Dedifferentiated amniotic fluid mesenchymal stem cell (primary cell): ENCODE measurements at regions not wholly inside any gene's neighbourhood (a gene's known extent, or its start where the extent isn't known, plus 50 kb on each side); places are given as distances from the start of the nearest gene placed in this dataset.
"Not testable (repeated sequence)": the region's sequence is repeated elsewhere in the genome, so short reads cannot be mapped to it uniquely, and the experiment has no call there.

Experiments
- DNase-seq: peaks from one replicate; pipeline ENCODE4 v3.0.0-alpha.2; 2016; ENCODE audit errors: extremely low spot score

DNA sequence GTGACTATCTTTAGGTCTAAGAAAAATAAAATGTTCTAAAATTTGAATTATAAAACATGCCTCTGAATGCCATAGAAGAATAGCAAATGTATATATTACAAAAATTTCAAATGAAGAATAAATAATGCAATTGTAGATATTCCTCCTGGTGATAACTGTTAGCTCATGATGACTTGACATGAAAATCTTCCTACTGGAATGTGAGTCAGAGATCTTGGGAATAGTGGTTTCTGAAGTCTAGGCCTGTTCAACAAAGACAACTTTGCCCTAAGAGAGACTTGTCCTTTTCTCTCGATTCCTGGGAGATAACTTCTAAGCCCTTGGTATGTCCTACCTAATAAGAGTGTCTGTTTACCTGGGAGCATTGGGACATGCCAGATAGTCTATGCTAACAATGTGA, 746.3 kb upstream of the RIOK2 start:
- no peak for DNase-seq

GRCh38 chr5:97931829-97932228, 748.8 kb upstream of the RIOK2 start:
- DNase-seq: no peak

DNA sequence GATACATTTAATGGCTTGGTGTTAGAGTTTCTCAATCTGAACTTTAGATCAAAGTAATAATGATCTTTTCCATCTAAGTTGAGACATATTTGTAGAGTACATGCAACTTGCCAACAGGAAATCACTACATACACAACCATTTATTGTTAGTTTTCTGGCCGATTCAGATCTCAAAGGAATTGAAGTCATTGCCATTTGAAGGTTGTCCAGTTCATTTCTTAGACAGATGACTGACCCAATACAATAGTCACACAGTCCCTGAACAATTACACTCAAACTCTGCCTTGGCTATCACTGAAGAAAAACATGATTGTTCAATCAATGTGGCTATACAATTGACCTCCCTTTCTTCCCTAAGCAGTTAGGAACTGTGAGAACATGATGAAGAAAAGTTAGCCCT, 753.2 kb upstream of the RIOK2 start:
- DNase-seq: no peak

- no peak for DNase-seq
Observed at GRCh38 chr5:97937846-97938245, 754.8 kb upstream of the RIOK2 start.

DNA sequence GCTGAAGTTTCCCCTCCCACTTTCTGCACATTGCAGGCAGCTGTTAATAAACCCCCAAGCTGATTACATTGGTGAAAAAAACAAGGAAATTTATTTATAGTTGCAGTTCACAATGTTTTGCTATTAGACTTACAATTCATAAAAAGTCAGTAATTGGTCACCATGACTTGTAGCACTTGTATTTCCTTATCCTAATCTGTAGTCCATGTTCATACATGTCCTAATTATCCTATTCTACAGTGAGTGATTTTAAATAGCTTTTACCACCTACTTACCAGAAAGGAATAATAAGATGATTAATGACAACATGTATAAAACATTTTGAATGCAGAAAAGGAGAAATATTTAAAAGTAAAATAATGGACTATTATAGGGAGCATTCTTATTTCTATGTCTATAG, 760.0 kb upstream of the RIOK2 start:
- no peak for DNase-seq

DNA sequence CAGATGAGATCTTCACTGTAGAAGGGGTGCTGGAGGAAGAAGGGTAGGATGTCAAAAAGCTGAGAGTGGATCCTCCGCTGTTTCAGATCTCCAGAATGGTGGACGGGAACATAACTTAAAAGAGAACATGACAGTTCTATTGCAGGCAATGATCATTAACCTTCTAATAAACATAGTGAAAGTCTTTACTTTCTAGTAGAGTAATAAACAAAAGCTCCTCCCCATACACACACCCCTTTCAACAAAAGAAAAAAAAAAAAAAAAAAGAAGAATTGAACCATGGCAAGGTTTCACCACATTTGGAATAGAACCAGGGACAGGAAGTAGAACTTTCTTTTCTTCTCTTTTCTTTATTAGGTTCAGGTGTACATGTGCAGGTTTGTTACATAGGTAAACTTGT, 768.1 kb upstream of the RIOK2 start:
- no peak for DNase-seq

- DNase-seq: no peak
Observed at GRCh38 chr5:97955450-97955849, 772.4 kb upstream of the RIOK2 start.

DNA sequence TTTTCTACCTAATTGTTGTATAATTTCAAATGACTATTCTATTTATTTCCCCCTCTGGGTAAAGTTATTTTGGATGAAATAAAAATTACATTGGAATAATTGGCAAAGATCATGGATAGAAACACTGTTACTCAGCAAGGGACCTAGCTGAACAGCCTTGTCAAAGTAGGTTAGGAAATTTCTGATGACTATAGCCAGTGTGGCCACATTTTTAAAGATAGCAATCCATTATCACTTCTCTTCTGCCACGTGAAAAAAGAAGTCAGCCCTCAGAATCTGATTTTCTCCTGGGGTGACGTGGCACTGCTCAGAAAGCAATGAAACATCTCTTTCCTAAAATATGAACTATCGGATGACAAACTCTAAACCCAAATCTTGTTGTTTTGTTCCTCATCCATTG, 784.2 kb upstream of the RIOK2 start:
- DNase-seq: no peak

- DNase-seq: no peak
Observed at GRCh38 chr5:97968346-97968745, 785.3 kb upstream of the RIOK2 start.

- DNase-seq: no peak
Observed at GRCh38 chr5:97979740-97980139, 793.7 kb upstream of the RGMB start.

- no peak for DNase-seq
Observed at GRCh38 chr5:97980291-97980690, 793.2 kb upstream of the RGMB start.

DNA sequence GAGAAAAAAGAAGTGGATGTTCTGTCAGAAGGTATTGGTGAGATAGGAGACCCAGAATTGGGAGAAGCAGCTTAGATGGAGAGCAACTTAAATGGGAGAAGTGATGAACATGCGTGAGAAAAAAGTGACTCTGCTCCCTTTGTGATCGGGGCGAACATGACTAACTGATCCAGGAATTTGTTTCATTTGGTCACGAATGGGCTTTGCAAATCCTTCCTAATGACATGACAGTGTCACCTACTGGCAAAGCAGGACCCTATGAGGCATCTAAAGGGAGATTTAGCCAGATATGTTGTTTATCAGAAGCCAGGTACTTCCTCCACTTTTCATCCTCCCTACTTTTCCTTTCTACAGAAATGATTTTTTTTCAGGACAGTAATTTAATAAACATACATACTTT, 787.4 kb upstream of the RGMB start:
- no peak for DNase-seq

- no peak for DNase-seq
Observed at GRCh38 chr5:97991236-97991635, 782.2 kb upstream of the RGMB start.

- no peak for DNase-seq
Observed at GRCh38 chr5:97998941-97999340, 774.5 kb upstream of the RGMB start.

DNA sequence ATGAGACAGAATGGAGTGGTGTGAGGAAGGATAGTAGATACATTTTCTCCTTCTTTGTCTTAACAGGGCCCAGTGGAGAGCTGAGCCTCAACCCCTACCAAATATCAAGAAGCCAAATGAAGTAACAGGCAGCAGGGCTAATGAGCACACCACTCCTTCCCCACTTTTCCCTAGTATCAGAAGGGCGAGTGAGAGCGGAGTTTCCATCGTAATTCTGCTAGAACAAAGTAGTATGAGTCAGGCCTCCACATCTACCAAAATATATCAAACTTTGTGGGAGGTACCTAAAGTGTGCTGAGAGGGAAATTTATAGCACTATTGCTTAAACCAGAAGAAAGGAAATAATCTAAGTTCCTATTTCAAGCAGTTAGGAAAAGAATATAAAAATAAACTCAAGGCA, 769.0 kb upstream of the RGMB start:
- DNase-seq: no peak

GRCh38 chr5:98016771-98017170, 756.7 kb upstream of the RGMB start:
- DNase-seq: no peak

DNA sequence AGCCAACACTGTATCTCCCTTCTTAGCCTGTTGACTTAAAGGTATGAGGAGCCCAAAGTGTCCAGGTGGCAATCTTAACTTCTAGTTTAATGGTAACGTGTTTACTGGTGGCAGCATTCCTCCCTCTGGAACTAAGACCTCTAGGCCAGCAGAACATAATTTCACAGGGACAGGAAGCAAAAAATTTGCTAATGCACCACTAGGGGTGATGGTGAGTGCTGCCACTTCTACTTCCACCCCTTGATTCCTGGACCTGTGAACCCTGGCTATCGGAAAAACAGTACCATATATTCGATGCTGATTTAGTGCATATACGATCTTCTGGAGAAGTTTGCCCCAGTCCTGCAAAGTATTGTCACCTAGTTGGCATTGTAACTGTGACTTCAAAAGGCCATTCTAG, 743.2 kb upstream of the RGMB start:
- not testable (repeated sequence) for DNase-seq

DNA sequence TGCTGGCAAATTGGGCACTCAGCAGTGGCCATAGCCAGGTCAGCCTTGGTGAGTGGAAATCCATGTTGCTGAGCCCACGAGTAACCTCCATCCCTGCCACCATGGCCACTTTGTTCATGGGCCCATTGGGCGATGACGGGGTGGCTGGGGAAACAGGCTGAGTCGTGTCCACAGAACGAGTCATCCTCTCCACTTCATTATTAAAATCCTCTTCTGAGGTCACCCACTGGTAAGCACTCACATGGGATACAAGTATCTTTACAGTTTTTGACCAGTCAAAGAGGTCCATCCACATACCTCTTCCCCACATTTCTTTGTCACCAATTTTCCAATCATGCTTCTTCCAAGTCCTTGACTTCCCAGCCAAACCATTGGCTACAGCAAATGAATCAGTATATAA, 742.4 kb upstream of the RGMB start:
- not testable (repeated sequence) for DNase-seq

DNA sequence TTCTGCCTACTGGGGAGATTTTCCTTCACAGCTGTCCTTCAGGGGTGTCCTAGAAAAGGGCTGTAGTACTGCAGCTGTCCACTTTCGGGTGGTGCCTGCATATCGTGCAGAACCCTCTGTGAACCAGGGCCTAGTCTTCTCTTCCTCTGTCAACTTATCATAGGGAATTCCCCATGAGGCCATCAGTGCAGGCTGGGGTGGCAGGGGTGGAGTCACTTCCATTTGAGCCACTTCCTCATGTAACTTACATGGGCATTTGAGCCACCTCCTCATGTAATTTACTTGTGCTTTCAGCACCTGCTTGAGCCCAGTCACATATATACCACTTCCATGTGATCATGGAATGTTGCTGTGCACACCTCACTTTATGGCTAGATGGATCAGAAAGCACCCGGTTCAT, 742.0 kb upstream of the RGMB start:
- DNase-seq: no peak

GRCh38 chr5:98031926-98032325, 741.5 kb upstream of the RGMB start:
- no peak for DNase-seq

DNA sequence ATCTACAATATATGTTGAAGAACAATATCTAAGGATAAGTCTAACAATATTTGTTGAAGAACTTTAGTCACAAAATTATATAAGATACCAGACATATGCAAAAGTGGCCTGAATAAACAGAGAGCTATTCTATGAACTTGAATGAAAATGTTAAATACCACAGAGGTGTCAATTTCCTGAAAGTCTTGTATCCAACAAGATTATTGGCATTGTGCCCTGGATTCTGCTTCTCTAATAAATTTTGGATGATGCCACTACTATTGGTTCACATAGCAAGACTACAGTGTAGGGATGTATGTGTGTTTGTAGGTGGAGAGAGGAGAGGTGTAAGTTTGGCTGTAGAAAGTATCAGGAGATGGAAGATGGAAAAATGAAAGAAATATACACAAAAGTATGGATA, 731.8 kb upstream of the RGMB start:
- DNase-seq: no peak

- no peak for DNase-seq
Observed at GRCh38 chr5:98042521-98042920, 730.9 kb upstream of the RGMB start.

DNA sequence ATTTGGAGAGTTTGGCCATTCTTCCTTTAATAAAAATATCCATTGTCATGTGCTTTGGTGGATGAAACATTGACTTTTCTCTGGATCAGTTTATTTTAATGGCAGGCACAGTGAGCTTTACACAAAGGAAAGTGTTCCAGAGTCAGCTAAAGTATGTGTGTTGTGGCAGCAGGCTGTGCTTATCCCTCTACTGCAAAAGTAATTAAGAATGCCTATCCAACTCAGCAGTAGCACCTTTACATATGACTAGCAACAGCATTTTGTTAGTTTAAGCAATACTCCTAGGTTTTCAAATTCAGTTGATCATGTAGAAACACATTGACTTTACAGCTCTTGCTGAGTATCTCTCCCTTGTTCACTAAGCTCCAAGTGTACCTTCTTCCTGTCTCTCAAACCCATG, 730.5 kb upstream of the RGMB start:
- DNase-seq: no peak

GRCh38 chr5:98050583-98050982, 722.9 kb upstream of the RGMB start:
- no peak for DNase-seq

DNA sequence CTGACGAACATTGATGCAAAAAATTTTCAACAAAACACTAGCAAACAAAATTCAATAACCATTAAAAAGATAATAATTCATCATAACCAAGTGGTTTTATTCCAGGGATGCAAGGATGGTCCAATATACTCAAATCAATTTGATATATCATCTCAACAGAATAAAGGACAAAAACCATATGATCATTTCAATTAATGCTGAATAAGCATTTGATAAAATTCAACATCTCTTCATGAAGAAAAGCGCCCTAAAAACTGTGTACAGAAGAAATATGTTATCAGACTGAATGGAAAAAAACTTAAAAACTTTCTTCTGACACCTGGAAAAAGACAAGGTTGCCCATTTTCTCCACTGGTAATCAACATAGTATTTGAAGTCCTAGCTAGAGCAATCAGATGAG, 720.3 kb upstream of the RGMB start:
- no peak for DNase-seq
